ENCODE measurements at regions not wholly inside any gene's neighbourhood (a gene's known extent, or its start where the extent isn't known, plus 50 kb on each side); places are given as distances from the start of the nearest gene placed in this dataset.

DNA sequence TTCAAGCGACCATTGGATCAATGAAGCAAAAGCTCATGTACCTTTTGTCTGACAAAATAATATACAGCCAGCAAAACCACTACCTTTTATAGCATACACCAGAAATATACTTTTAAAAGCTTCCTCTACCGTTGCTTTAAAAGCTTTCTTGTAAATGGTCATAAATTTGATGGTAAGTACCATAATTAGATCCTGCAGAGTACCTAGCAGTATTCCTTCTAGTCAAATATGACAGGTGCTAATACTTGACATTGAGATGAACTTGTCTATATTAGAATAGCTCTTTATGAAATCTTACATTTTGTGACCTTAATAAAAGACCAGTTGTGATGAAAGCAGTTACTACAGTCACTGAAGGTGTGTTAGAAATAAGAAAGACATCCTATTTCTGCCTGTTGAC, 340.5 kb upstream of the ANO3 start:
- DNase-seq: no peak

DNA sequence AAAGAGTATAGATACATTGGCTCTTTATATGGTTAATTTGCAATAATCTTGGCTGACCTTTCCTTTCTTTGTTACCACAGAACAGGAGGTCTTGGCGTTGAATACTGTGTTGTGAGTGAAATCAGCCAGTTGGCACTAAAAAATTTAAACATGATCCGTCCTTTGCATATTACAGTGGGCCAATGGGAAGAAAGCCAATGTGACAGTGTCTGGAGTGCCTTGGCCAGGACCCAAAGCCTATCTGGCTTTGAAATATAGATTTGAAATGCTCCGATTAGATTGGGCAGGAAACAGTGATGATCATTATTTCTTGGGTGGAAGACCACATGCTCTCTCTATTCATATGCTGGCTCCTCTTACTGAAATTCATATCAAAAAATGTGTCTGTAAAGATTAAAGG, 339.6 kb upstream of the ANO3 start:
- no peak for DNase-seq

DNA sequence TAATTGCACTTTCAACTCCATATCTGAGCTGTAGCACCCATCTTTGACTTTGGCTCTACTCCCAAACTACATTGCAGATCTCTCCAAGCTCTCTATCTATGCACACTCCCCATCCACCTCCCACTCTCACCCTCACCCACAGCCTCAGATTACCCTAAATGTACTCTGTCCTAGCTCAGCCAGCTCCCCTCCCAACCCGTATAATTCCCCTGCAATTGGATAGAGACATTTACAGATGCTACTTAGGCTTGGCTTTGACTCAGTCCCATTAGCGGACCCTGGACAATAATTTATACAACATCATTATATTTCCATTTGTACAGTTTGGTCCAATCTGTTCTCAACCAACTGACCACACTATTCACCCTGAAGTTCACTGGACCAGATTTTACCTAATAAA, 338.9 kb upstream of the ANO3 start:
- DNase-seq: no peak

DNA sequence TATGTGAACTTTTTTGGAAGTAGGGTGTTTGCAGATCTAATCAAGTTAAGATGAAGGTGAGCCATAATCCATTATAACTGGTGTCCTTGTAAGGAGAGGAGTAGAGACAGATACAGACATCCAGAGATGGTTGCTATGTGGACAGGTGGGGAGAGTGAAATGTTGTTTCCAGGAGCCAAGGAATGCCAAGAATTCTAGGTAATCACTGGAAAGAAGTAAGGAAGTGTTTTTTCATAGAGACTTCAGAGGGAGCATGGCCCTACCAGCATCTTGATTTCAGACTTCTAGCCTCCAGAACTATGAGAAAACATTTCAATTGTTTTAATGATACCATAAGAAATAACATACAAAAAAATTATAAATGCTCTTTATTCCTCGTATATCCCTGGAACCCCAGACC, 320.5 kb upstream of the ANO3 start:
- DNase-seq: no peak

DNA sequence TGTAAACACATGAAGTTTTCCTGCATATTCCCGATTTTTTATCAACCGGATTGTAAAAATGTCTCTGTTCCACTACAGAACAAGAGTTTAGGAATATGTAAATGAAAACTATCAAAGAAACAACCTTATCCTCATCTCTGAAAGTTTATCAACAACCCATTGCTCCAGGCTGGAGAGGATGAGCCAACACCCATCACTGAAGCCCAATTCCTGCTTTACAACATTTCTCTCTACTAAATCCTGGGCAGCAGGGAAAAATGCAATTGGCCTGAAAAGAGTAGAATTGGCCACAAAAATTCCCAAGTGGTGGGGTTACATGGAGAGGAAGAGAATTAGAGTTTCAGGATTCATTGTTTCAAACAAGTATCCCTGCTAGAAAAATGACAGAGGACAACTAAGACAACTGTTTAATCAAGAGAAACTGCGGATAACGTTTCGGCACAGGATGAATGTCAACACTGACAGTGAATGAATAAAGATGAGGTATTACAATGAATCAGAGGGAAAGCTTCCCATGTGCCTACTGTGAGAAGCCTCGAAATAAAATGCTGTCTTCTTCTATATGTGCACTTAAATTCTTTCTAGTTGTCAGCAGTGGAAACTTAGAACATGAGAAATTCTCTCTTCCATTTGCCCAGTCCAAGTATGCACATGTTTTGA, 317.3 kb upstream of the ANO3 start:
- no peak for DNase-seq

DNA sequence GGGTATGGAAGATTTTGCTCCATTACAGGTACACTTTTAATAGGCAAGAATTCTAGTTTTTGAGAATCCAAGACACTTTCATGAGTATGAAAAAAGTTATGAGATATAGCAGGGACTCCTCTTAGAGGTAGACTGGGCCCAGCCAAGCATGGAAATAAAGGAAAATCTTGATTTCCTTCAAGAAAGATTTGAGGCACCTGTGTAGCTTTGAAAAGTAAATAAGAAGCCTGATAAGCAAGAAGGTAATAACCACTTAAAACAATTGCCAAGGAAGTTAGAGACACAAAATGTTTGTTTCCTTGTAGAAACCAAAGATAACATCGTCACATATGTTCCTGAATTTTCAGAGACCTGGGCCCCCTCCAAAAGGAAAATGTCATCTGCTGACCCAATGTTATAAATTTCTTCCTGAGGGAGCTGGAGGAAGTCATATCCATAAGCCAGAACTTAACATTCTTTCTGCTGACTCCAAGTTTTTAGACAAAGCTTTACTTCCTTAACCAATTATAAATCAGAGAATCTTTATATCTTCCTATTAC, 314.5 kb upstream of the ANO3 start:
- no peak for DNase-seq

DNA sequence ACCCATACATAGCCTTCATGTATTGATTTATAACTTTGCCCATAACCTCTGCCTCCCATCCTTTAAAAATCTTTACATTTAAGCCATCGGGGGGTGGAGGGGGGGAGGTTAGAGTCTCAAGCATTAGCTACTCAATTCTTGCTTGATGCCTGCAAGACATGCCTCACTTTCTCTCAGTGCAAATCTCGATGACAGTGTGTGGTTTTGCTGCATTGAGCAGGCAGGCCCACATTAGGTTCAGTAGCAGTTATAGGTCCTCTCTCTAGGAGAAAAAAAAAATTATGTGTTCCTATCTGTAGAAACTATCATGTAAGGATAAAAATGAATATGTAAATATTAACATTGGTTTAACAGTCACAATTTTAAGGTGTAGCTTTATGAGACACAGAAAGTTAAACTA, 314.0 kb upstream of the ANO3 start:
- no peak for DNase-seq

DNA sequence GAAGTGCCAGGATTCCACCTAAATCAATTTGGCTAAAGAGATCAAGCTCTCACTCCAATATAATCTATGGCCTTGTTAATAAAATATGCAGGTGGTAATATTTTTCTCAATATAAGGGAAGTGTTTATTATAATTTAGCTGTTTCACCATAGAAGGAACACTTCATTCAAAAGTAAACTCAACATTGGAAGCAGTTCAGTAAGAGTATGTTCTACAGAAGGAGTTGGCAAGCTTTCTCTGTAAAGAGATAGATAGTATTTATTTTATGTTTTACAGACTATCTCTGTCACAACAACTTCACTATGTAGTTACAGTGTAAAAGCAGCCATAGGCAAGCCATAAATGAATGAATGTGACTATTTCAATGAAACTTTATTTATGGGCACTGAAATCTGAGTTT, 313.6 kb upstream of the ANO3 start:
- no peak for DNase-seq

DNA sequence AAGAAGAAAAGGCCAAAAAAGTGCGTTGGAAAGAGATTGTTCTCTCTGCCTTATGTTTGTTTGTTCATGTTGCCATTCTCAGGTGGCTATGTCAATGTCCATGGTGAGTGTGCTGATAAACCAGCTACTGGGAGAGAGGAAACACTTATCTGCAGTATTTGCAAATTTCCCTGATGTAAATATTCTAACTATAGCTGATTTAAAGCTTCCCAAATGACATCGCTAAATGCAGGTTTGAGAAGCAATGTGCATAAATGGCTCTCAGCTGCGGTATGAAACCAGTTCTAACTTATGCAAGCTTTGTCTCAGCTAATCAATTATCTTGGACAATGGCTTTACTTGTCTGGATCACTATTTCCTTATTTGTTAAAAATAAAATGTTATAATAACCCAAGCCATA, 312.5 kb upstream of the ANO3 start:
- no peak for DNase-seq

DNA sequence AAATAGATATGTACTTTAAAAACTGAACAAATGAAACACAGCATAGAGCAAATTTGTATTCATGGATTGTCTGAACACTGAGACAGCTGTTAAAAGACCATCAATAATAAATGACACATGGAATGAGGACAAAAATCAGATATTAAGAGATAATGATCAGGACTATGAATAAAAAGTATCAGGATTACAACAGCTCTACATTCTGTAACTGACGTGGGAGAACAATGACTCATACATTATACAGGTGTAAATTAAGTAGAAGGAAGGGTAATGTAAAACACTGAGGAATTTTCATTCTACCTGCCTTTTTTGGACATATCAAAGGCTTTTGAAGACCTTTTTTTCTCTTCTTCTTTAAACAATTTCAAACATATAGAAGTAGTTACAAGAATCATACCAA, 310.9 kb upstream of the ANO3 start:
- no peak for DNase-seq

DNA sequence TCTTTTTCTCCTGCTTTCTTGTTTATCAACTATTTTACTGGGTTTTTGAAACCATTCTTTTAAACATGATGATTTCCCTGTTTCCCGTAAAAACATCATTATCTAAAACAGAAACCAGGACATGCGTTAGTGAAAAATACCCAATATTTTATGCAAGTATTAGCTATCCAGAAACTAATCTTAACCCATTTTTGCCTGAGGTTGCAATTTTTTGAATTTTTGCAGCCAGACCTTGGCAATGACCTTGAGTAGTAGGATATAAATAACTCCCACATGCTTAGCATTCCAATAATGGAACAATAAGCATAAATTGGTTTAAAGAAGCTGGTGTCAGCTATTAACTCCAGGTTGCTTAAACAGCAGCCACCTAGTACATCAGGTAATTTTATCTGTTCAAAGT, 308.9 kb upstream of the ANO3 start:
- DNase-seq: no peak

DNA sequence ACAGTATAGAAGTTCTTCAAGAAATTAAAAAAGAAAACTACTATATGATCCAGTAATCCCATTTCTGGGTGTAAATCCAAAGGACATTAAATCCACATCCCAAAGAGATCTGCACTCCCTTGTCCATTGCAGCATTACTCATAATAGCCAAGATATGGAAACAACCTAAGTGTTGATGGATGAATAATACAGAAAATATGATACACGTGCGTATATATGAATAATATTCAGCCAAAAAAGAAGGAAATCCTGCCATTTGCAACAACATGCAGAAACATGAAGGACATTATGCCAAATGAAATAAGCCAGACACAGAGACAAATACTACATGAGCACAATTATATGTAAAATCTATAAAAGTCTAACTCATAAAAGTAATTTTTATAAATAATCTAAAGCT, 306.3 kb upstream of the ANO3 start:
- no peak for DNase-seq

DNA sequence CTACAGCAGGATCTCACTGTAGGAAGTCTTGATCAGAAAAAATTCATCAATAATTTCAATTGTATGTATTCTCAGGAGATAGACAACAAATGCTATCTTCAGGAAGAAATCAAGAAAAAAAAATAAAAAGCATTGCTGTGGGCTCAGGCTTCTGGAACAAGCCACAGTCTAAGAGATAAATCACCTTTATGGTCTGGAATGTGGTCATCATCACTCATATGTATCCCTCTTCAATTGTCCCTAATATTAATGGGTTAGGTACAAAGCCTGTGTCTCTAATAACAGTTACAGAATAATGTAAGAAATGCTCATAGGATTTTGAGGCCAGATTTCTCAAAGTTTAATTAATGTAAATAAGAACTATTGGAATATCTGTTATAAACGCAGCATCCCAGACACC, 305.9 kb upstream of the ANO3 start:
- DNase-seq: no peak

DNA sequence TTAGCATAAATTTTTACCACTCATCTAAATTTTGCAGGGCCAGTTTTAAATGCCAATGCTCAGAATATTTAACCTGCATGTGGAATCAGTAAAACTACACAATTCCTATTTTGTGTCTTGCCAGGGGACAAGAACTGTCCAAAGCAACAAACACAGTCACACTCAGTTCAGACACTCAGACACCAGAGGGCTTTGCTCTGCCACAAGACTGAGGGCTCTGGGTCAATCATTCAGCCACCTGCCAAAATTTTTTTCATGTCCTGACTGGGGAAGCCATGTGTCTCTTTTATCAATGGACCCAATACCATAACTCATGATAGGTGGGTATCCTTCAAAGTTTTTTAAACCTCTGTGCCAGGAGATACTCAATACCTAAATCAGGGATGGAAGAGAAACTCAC, 304.0 kb upstream of the ANO3 start:
- no peak for DNase-seq

DNA sequence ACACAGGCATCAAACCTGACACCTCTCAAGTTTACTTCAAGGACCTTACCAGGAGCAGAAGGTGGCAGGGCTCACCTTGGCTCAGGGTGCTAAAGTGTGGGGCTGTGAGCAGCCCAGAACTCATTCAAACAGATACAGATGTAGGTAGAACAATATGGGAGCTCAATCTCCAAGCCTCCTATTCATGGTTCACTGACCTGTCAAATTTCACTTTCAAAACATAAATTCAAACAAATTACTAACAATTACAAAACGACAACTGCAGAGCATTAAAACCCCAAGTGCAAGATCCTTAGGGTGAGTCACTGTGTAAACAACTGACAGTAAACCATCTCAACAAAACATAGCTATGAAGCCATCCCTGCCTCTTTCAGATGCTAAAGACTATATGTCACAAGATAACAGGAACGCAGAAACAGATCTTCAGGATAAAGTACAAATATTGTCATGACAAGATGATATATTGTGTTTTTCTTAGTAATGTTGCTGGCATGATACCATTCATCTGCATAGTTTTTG, 303.5 kb upstream of the ANO3 start:
- DNase-seq: no peak

DNA sequence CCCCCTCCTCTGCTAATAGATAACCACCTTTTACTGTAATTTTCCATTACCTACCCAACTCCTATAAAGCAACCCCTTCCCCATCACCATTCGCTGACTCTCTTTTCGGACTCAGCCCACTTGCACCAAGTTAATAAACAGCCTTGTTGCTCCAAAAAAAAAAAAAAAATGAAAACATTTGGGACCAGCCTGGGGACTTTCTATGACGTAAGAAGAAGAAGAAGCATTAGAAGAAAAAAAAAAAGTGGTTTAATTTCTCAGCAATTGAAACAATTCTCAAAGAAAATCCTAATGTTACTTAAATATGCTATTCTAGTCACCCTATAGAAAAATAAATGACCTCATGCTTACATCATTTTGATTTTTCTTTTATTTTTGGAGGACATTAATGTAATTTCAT, 301.5 kb upstream of the ANO3 start:
- no peak for DNase-seq

DNA sequence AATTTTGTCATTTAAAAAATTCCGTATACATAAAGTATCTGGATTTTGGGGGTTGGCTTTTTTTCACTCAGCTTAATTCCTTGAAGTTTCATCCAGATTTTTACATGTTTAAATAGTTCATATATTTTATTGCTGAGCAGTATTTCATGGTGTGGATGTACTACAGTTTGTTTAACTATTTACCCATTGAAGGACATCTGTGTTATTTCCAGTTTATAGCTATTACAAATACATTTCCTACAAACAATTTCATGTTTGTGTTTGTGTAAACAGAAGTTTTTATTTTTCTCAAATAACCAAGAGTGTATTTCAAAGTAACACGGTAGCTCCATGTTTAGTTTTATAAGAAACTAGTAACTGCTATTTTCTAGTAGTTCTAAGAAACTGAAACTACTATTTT, 299.7 kb upstream of the ANO3 start:
- DNase-seq: no peak

DNA sequence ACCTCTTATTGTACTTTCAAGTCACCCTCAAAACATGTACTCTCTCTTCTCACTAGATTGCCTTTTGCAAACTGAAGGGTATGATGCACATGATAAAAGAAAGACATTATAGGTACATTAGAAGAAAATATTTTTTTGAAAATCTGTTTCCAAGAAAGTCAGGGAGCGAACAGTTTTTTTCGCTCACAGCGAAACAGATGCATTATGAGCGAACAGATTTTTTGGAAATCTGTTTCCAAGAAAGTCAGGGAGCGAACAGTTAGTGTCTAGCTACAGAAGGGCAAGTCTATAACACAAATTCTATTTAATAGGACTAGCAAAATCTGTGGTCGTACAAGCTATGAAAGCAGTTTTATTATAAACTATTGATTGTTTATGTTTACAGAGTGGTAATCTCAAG, 296.2 kb upstream of the ANO3 start:
- no peak for DNase-seq

DNA sequence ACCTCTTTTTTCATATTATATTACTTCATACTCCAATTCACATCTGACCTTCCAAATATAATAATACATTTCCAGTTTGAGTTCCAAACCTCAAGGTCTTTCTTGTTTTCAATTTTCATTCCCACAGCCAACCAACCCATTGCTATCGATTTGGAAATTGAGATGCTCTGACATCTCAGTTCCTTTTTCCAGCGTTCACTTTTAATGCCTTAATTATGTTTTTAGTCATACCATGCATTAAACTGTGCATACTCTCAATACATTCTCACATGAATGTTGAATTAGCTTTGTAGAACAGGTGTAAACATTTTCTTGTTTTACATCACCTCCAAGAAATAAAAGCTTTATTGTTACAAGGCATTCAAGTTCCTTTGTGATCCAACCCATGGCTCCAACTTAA, 294.2 kb upstream of the ANO3 start:
- no peak for DNase-seq

DNA sequence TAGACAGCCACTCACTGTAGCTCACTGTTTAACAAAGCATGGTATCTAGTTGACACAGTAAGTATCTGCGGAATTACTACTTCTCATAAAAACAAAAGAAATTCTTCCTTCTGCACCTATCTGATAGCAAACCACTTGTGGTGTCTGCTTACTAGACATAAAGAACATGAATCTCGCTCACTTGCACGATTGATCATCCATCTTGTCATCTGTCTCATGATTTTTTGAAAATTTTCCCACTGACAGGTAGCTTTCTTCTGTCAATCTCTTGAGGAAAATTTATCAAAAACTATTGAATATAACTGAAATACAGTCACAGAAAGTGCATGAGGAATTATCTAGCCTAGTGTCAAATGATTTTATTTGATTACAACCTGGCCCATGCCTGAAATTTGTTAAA, 291.6 kb upstream of the ANO3 start:
- DNase-seq: no peak

DNA sequence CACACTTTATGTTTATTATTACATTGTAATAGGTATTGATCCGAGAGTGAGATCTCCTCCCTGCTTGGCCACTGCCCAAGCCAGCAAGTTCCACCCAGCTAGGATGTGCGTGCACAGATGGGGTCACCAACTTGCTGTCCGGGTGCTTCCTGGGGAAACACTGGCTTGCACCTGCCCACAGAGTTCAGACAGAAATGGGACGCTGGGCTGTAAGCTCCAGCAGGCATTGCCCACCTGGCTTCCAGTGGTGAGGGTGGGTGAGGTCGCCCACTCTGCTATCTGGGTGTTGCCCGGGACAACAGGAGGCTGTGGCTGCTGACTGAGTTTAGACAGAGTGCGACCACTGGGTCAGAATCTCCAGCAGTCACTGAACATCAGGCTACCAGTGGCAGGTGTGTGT, 289.8 kb upstream of the ANO3 start:
- no peak for DNase-seq

DNA sequence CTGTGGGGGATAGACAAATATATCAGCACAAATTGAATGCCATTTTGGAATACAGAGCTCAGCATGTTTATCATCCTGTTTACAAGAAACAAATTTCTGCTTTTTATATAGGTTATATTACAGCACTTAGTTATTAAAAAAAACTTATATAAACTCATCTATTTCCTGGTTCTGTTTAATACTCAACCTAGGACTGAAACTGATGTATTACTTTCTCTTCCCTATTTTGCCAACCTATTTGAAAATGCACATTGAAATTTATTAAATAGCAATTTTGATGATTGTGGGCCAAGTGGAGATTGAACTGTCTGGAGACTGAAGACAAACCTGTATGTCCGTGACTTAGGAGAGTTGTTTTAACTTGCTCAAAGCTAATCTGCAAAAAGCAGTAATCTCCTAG, 288.3 kb upstream of the ANO3 start:
- no peak for DNase-seq

DNA sequence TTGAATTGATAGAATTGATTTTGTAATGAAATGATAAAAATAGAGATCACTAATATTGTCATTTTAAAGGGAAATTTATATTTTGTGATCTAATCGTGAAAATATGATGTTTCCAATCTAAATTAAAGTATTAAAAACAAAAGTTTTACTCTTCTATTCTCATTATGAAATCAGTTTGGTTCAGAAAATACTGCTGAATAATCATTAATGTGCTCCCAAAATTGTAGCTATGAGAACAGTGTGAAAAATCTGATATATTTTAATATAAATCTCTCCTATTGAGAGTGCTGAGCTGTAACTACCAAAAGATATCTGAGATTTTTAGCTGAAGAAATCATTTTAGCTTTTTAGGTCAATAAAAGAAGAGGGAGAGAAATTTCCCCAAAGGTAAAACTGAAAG, 287.5 kb upstream of the ANO3 start:
- no peak for DNase-seq

DNA sequence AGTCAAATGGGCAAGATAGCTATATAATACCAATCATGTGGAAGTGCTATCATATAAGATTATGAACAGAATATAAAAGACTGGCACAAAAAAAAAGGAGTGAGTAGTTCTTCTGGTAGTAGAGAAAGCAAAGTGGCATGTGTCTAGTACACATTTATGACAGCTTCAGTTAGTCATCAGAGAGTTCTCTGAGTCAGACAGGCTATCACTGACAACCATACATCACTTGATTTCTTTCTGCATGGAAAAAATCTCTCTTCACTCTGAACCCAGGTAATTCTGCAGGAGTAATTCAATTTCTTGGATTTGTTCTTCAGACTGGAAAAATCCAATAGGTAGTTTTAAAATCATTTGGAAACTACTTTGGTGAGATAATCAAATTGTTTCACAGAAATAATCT, 286.8 kb upstream of the ANO3 start:
- DNase-seq: no peak

DNA sequence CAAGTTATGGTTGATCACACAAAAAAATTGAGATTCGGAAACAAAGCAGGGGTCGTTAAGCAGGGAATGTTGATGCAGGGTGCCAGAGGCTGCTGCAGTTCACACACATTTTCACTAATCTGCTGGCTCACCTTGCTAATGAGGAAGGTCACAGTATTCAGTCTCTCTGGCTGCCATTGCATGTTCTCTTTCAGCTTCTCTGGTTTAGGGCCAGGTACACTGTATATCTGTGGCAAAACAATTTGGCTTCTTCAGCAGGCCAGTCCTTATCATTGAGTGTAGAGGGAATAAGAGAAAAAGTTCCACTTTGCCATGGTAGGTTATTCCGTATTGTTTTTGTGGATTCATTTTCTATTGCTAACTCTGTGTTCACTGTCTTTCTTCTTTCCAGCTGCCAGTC, 283.7 kb upstream of the ANO3 start:
- no peak for DNase-seq

DNA sequence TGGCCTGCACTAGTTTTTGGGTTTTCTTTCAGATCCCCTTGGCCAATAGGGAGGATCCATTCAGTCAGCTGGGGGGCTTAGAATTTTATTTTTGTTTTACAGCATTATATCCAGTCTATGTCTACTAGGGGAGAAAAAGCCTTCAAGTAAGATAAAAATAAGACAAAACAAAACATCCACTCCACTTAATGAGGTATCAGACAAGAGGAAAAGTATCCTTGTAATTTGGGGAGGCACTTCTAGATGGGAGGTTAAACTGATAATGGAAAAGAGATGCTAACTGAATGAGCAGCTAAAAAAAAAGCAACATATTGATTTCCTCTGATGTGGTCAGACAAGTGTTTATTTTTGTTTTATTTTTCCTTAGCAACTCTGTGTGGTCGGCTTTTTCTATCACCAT, 278.0 kb upstream of the ANO3 start:
- DNase-seq: no peak
